ENCODE measurements at regions not wholly inside any gene's neighbourhood (a gene's known extent, or its start where the extent isn't known, plus 50 kb on each side); places are given as distances from the start of the nearest gene placed in this dataset.

- H3K27me3 Mint-ChIP-seq (ENCODE audit: low read depth), result peaks cover 3% of the 10 kb centered on the region
- H3K4me1 Mint-ChIP-seq, result peaks cover 50% of the 10 kb centered on the region
- H3K27ac Mint-ChIP-seq, result peak overlapping the region in 1 of 3 experiments; percentile 86
- H3K4me3 Mint-ChIP-seq, result no peak overlapping the region
- no peaks in the 10 kb centered on the region for H3K9me3 Mint-ChIP-seq
- no peaks in the 10 kb centered on the region for H3K36me3 Mint-ChIP-seq (ENCODE audit: low read depth)
- TF ChIP-seq, protein P1, sequence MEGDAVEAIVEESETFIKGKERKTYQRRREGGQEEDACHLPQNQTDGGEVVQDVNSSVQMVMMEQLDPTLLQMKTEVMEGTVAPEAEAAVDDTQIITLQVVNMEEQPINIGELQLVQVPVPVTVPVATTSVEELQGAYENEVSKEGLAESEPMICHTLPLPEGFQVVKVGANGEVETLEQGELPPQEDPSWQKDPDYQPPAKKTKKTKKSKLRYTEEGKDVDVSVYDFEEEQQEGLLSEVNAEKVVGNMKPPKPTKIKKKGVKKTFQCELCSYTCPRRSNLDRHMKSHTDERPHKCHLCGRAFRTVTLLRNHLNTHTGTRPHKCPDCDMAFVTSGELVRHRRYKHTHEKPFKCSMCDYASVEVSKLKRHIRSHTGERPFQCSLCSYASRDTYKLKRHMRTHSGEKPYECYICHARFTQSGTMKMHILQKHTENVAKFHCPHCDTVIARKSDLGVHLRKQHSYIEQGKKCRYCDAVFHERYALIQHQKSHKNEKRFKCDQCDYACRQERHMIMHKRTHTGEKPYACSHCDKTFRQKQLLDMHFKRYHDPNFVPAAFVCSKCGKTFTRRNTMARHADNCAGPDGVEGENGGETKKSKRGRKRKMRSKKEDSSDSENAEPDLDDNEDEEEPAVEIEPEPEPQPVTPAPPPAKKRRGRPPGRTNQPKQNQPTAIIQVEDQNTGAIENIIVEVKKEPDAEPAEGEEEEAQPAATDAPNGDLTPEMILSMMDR (IDR thresholded peaks at IDR 0.05; ENCODE audit: unreplicated experiment in 3 of 3), result no peak
Measured at GRCh38 chr13:76474356-76474755, 411.8 kb downstream of the KCTD12 start.

DNA sequence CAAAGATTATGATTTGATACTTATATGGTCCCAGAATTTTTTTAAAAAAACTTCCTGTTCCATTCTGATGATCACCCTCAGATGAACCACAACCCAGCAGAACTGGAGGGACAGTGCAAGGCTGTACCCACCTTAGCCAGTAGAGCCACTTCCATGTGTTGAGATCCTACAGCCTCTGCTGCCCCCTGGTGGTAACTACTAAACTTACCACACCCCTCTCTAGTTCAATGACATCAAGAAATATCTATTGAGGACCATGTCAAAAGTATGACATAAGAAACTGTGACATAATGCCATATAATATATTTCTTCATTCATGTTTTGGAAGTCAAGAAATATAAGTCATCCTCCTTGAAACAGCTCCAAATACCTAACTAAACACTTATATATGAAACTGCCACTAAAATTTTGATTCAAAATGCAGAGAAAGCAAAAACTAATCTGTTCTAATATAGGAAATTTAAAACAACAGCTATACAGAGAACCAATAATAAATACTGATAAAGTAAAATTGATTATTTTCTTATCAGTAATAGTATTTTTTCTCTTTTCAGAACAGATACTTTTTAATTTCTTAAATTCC lies 412.6 kb downstream of the KCTD12 start:
- H3K36me3 Mint-ChIP-seq (ENCODE audit: low read depth), result no peaks in the 10 kb centered on the region

GRCh38 chr13:76472916-76473315 lies 413.3 kb downstream of the KCTD12 start:
- Mint-ChIP-seq H3K4me1 (peaks cover 50% of the 10 kb centered on the region), H3K27ac (peak overlapping the region; percentile 54 to 86 (median 63)), H3K4me3 (no peak overlapping the region), H3K9me3 (no peaks in the 10 kb centered on the region), H3K27me3 (ENCODE audit: low read depth) (peaks cover 3% of the 10 kb centered on the region), H3K36me3 (ENCODE audit: low read depth) (no peaks in the 10 kb centered on the region)
- TF ChIP-seq, protein P1 (IDR thresholded peaks at IDR 0.05; ENCODE audit: unreplicated experiment in 3 of 3), result no peak

More for the DNA sequence above, 412.6 kb downstream of the KCTD12 start:
- Mint-ChIP-seq H3K27ac (peak overlapping the region in 2 of 3 experiments; percentile 54 to 86), H3K4me3 (no peak overlapping the region), H3K9me3 (no peaks in the 10 kb centered on the region), H3K27me3 (ENCODE audit: low read depth) (peaks cover 3% of the 10 kb centered on the region), H3K4me1 (peaks cover 50% of the 10 kb centered on the region)
- TF ChIP-seq, protein P1 (IDR thresholded peaks at IDR 0.05; ENCODE audit: unreplicated experiment in 3 of 3), result peak; percentile 76 to 83 (median 83)

DNA sequence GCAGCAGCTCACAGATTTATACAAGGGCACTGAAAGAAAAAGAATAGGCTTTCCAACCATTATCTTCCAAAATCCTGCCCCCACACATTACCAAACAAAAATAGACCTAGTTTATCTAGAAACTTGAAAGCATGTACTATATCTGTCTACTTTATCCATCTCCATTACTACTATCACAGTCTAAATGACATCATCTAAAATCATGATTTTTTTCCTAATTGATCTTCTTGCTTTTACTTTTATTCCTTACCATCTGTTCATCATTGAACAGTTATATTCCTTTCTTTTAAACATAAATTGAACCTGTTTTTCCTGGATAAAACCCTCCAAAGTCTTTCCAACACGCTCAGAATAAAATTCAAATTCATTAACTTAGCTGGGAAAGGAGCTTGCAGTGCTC lies 414.7 kb downstream of the KCTD12 start:
- Mint-ChIP-seq H3K4me3 (no peak overlapping the region), H3K9me3 (no peaks in the 10 kb centered on the region), H3K36me3 (ENCODE audit: low read depth) (no peaks in the 10 kb centered on the region), H3K27me3 (ENCODE audit: low read depth) (peaks cover 3% of the 10 kb centered on the region), H3K4me1 (peaks cover 46% of the 10 kb centered on the region), H3K27ac (peak overlapping the region in 1 of 3 experiments; percentile 8)
- TF ChIP-seq, protein P1 (IDR thresholded peaks at IDR 0.05; ENCODE audit: unreplicated experiment in 3 of 3), result no peak

- TF ChIP-seq, protein P1 (IDR thresholded peaks at IDR 0.05; ENCODE audit: unreplicated experiment in 3 of 3), result no peak
- H3K36me3 Mint-ChIP-seq (ENCODE audit: low read depth), result no peaks in the 10 kb centered on the region
- H3K9me3 Mint-ChIP-seq, result no peaks in the 10 kb centered on the region
- peak overlapping the region in 1 of 3 experiments; percentile 8 for H3K27ac Mint-ChIP-seq
- peaks cover 3% of the 10 kb centered on the region for H3K27me3 Mint-ChIP-seq (ENCODE audit: low read depth)
- H3K4me3 Mint-ChIP-seq, result no peak overlapping the region
- peaks cover 43% of the 10 kb centered on the region for H3K4me1 Mint-ChIP-seq
Measured at GRCh38 chr13:76470991-76471390, 415.2 kb downstream of the KCTD12 start.

DNA sequence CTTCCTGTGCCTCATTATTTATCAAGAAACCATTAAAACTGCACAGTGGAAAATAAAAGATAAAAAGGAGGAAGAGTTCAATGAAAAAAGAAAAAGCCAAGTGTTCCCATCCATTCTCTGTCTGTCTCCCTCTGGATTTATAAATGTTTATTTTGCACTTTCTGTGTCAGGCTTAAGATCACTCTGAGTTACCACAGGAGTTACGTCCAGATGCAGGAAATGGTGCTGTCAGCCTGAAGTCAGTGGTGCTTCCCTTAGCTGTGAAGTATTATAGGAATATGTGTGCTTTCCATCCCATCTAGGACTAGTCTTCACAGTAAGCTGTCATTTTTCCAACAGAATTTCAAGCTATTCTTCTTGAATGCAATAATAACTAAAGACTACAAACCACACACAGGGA lies 420.2 kb downstream of the KCTD12 start:
- TF ChIP-seq, protein P1 (IDR thresholded peaks at IDR 0.05; ENCODE audit: unreplicated experiment in 3 of 3), result no peak
- H3K4me3 Mint-ChIP-seq, result no peak overlapping the region
- peak overlapping the region in 2 of 3 experiments; percentile 22 to 35 for H3K27ac Mint-ChIP-seq
- H3K27me3 Mint-ChIP-seq (ENCODE audit: low read depth), result no peaks in the 10 kb centered on the region
- H3K9me3 Mint-ChIP-seq, result no peaks in the 10 kb centered on the region
- peaks cover 20% of the 10 kb centered on the region for H3K4me1 Mint-ChIP-seq
- H3K36me3 Mint-ChIP-seq (ENCODE audit: low read depth), result no peaks in the 10 kb centered on the region
